ENCODE measurements at regions not wholly inside any gene's neighbourhood (a gene's known extent, or its start where the extent isn't known, plus 50 kb on each side); places are given as distances from the start of the nearest gene placed in this dataset.
"Not testable (repeated sequence)": the region's sequence is repeated elsewhere in the genome, so short reads cannot be mapped to it uniquely, and the experiment has no call there.

DNA sequence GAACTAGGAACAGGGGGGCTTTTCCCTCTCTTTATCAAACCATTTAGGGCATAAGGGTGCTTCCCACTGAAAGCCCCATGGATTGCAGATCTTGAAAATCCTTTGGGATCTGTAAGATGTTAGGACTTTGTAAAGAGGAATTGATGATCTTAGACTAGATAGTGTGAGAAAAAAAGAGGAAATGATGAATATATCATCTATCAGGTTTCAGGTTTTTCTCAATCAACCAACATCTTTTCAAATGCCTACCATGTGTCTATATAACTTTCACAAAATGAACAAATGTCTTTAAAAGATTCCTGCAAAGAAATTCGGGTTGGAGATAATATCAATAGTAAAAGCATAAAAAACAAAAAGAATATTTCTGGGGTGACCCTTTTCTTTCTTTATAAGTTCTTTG is 50.1 kb downstream of the KCNC4 start:
- DNase-seq (ENCODE audit: low read depth) = no peak

- DNase-seq (ENCODE audit: low read depth) = no peak
Observed at GRCh38 chr1:110262296-110262695, 52.2 kb downstream of the KCNC4 start.

- DNase-seq (ENCODE audit: low read depth) = no peak
Observed at GRCh38 chr1:110262846-110263631, 52.9 kb downstream of the KCNC4 start.

GRCh38 chr1:110264430-110264829 is 54.3 kb downstream of the KCNC4 start:
- DNase-seq (ENCODE audit: low read depth) = no peak

GRCh38 chr1:110265186-110265585 is 55.1 kb downstream of the KCNC4 start:
- no peak for DNase-seq (ENCODE audit: low read depth)

GRCh38 chr1:110266834-110267233 is 56.7 kb downstream of the KCNC4 start:
- no peak for DNase-seq (ENCODE audit: low read depth)

DNA sequence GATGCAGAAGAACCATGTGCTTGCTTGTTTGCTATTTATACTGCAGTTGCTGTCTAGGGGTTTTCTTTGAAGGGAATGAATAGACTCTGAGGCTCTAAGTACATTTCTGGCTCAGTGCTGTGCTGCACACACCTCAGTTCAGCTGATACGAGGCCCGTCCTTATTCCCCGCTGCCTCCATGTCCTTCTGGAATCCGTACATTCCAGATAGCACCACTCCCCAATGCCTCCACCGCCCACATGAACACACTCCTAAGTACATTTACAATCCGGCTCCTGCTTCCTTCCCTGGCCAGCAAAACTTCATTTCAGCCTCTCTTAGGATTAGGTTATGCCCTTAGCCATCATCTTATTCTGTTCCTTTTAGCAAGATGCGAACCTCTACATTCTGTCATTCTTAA is 57.1 kb downstream of the KCNC4 start:
- no peak for DNase-seq (ENCODE audit: low read depth)

- DNase-seq (ENCODE audit: low read depth) = no peak
Observed at GRCh38 chr1:110272045-110272444, 61.9 kb downstream of the KCNC4 start.

DNA sequence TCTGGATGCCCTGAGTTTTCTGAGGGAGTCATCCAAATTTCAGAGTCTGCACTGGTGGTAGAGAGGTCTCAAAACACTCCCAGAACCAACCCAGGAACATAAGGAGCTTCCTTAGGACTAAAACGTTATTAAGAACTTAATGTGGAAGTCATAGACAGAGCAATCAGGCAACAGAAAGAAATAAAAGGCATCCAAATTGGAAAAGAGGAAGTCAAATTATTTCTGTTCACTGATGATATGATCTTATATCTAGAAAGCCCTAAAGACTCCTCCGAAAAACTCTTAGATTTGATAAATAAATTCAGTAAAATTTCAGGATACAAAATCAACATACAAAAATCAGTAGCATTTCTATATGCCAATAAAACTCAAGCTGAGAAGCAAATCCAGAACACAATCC is 63.7 kb downstream of the KCNC4 start:
- DNase-seq (ENCODE audit: low read depth) = not testable (repeated sequence)

DNA sequence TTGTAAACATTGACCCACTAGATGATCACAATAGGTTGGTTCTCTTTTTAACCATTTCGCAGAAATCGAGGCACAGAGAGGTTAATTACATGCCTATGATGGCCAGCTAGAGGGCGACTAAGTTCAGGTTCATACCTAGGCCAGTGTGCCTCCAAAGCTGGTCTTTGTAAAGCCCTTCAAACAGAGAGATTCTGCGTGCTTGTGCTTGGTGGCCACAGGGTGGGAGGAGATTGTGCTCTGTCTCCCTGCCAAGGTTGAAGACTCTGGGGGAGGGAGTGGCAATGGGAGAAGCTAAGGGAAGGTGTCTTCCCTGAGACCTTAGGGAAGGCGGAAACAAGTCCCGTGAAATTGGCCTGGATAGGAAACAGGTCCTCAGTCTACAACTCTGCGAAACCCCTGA is 59.1 kb upstream of the RBM15 start:
- DNase-seq (ENCODE audit: low read depth) = no peak

DNA sequence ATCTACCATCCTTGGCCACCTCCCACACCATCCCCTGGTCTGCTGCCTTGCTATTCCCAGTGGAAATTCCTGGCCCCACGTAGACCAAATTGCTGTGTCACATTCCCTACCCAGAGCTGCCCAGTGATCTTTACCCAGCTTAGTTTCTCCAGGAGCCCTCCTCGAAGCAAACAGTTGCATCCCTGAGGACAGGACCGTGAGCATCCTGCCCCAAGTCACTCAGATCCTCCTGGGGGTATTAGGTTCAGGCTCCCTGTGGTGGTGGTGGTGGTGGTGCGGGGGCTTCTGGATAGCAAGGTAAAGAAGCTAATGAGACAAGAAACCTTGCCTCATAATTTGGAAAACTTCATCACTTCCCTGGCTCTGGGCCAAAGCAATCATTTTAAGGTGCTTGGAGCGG is 58.4 kb upstream of the RBM15 start:
- no peak for DNase-seq (ENCODE audit: low read depth)

DNA sequence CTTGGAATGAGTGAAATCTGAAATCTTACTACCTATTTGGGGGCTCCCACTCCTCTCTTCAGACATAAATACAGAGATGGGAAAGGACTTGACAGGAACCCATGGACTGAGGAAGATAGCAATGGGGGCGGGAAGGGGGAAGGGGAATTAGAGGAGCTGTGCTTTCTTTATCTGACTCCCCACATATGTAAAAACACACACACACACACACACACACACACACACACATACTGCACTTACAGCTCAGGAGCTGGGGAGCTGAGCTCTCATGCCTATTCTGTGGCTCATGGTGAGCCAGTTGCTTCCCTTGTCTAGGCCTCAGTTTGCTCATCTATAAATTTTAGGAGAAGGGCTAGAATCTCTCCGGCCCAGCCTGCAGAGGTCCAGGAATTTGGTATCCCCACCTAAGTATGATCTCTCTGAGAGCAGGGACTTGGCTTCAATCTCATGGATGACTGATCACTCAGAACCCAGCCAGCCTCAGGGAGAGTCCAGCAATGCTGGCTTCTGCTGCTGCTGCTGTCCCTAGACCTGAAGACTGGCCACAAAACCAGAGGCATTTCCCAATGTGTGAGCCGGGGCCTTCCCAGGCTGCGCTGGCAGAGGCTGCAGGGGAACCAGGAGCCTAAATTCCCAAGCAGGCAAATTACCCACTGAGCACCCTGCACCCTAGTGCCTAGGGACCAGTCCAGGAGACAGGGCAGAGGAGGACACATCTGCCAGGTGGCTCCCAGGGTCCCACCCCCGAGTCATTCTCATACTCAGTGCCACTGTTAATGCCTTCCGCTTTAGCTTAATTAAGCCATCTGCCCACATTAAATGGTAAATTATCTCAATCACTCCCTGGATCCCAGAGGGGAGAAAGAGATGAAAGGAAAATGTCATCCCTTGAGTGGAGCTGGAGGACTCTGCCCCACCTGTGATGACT is 57.5 kb upstream of the RBM15 start:
- DNase-seq (ENCODE audit: low read depth) = no peak

- DNase-seq (ENCODE audit: low read depth) = no peak
Observed at GRCh38 chr1:110282395-110282794, 56.8 kb upstream of the RBM15 start.

GRCh38 chr1:110283677-110284076 is 55.5 kb upstream of the RBM15 start:
- no peak for DNase-seq (ENCODE audit: low read depth)

GRCh38 chr1:110285316-110285715 is 53.9 kb upstream of the RBM15 start:
- no peak for DNase-seq (ENCODE audit: low read depth)

DNA sequence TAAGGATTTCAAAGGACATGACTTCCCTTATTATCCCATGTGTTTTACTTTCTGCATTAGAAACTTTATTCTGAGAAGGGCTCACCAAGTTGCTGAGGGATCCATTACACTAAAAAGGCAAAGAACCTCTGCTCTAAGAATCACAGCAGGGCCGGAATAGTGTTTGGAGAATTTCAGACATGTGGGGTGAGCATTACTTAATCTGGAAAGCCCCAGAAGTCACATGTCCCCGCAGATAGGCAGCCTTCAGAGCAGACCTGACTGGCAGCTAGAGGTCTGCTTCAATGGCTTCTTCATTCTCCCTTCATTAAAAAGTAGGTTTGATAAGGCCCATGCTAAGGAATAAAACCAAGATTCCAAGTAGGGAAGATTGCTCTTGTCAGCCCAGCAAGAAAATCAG is 52.6 kb upstream of the RBM15 start:
- DNase-seq (ENCODE audit: low read depth) = no peak

DNA sequence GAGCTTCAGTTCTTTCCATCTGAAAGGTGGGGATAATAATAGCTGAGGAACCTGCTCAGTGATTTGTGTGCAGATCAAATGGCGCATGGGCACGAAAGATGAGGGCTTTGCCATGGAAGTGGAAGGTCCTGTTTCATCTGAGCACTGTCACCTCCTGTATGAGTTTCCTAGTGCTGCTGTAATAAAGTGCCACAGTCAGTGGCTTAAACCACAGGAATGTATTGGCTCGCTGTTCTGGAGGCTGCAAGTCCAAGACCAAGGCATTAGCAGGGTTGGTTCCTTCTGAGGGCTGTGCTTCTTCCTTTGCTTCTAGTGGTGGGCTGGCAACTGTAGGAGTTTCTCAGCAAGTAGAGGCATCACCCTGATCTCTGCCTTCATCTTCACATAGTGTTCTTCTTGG is 51.1 kb upstream of the RBM15 start:
- peak; percentile 55 for DNase-seq (ENCODE audit: low read depth)
